Activated CD4-positive, CD25-positive, alpha-beta regulatory T cell (primary cell): ENCODE measurements at regions not wholly inside any gene's neighbourhood (a gene's known extent, or its start where the extent isn't known, plus 50 kb on each side); places are given as distances from the start of the nearest gene placed in this dataset.
"Not testable (repeated sequence)": the region's sequence is repeated elsewhere in the genome, so short reads cannot be mapped to it uniquely, and the experiment has no call there.

ENCODE experiments used
- DNase-seq, 4 experiments: peaks; one replicate each; lab custom pipeline; 2025; lab: John Stamatoyannopoulos, UW

DNA sequence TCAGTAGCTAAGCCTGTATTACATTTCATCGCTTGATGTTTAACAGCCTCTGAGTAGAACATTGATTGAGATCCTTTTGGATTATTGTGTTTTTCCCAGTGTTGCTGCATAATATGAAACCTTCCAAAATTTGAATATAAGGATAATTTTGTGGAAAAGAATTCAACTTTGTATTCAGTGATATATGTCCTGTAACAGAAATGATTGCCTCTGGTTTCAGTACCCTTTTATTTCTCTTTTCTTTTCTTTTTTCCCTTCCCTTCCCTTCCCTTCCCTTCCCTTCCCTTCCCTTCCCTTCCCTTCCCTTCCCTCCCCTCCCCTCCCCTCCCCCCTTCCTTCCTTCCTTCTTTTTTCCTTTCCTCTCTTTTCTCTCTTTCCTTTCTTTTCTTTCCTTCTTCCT lies 74.6 kb downstream of the UTRN start:
- DNase-seq, result no peak

DNA sequence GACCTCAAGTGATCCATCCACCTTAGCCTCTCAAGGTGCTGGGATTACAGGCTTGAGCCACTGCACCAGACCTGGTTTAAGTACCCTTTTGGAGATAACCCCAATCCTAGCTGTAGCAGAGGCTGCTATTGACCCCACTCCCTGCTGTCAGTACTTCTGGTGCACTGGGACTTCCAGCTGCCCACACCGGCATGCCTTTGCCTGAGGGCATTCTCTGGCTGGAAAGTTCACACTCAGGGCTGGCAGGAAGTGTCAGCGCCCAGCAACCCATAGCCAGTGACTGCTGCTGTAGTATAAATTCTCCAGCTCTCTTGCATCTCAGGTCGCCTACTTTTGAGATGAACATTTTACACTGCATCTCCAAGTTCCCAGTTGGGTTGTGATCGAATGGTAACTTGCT lies 75.3 kb downstream of the UTRN start:
- DNase-seq, result no peak

DNA sequence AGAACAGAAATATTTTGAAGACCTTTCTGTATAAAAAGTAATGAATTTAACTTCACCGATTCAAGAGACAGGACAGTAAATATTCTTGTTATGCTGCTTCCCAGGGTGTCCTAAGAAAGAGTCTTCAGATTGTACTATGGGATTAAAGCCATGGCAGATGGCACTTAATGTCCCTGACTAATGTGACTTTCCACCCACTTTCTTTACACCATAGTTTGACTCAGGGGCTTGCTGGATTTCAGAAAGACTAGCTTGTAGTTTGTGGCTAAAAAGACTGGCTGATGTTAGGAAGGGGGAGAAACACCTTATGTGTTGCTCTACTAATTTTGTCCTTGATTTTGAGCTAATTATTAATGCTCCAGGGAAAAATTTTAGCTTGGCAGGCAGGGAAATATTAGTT lies 75.9 kb downstream of the UTRN start:
- DNase-seq, result no peak

DNA sequence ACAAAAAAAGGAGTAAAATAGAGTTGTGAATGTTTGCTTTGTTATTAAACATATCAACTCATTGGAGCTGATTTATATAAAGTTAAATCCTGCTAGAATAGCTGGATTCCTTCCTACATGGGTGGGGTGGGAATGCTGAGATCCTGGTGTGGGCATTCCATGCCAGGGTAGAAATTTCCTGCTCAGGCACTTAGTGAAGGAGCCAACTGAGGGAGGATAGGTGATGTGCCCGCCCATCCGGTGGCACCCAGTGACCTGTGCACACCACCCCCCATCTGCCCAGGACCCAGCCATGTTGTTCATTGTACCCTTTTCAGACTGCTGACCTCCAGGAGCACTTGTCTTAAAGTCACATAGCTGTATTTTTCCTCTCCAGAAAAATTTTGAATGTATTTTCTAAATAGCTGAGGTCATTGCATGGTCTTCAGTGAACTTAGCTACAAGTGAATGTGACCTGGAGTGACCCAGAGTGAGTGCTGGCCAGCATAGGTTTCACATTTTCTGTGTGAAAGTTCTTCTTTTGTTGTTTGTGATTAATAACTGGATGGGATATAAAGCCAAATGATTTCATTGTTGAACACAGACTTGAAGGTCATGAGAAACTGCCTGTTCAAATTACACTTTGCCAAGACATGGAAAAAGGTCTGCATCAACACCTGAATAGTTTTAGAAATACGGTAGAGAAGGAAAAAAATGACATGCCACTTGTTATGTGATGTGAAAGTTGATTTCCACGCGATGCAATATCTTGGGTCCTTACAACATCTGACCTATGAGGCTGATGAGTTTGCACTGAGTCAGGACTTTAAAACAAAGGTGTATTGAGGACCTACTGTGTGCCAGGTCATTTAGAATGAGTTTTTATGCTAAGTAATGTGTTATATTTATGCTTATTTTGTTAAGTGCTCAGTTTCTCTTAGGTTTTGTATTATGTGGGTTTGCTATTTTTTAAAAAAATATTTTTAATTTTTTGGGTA lies 77.2 kb downstream of the UTRN start:
- no peak for DNase-seq

DNA sequence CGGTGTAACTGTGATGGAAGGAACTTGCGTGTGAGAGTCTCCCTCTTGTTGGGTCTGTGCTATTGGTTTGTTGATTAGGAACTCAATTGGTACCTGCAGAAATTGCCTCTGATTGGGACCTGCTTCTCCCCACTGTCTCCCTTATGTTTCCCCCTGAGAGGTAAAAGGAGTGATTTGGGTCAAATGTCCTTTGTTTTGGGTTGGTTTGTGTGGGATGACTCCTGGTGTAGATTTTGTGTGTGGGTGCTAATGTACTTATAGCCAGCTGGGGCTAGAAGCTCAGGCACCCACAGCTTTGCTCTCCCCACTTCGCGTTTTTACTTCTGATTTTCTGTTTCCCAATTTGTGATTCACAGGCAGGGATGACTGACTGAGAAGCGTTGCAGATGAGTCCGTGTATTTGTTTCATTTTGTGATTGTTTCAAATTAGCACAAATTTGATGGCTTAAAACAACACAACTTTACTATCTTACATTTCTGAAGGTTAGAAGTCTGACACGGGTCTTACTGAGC lies 79.1 kb downstream of the UTRN start:
- no peak for DNase-seq

DNA sequence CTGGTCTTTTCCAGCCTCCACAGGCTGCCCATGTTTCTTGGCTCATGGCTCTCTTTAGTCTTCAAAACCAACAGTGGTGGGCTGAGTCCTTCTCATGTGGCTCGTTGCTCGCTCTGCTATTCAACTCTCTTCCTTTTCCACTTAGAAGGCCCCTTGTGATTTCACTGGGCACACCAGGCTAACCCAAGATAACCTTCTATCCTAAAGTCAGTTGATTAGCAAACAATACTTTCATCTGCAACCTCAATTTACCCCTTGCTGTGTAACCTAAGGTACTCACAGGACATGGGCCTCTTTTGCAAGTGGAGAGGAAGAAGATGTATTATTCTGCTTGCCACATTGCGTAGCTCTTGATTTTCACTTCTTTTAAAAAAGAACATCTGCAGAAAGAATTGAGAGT lies 79.6 kb downstream of the UTRN start:
- DNase-seq, result no peak

DNA sequence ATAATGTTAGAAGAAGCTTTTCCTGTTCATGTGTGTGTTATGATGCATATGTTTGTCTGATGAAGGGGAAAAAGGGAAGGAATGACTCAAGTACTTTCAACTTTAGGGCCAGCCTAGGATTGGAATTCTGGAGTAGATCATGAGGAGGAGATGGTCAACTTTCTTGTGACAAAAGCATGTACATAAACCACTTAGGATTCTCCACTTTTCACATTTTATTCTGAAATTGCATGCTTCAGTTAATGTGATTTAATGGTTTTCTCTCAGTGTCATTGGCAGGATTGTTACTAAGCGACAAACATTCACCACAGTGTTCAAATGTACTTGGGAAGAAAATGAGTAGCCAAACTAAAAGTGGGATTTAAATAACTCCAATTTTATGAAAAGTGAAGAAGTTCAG lies 80.1 kb downstream of the UTRN start:
- no peak for DNase-seq

DNA sequence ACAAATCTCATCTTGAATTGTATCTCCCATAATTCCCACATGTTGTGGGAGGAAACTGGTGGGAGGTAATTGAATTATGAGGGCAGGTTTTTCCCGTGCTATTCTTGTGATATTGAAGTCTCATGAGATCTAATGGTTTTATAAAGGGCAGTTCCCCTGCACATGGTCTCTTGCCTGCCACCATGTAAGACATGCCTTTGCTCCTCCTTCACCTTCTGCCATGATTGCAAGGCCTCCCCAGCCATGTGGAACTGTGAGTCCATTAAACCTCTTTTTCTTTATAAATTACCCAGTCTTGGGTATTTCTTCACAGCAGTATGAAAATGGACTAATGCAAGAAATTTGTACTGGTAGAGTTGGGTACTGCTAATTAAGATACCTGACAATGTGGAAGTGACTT lies 84.6 kb downstream of the UTRN start:
- not testable (repeated sequence) for DNase-seq

DNA sequence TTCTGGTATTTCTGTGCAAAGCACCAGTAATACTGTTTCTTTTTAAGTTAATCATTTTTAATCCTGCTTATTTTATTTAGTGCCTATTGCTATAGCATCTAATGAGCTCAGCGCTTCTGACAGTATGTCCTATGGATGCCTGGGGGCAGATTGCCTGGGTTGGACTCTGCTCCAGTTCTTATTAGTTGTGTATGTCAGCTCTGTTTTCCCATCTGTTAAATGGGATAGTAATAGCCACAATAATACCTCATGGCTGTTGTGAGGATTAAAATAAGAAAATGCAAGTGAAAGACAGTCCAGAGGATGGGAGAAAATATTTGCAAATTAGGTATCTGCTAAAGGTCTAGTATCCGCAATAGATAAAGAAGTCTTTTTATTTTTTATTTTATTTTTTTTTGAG lies 87.0 kb downstream of the UTRN start:
- DNase-seq, result no peak

DNA sequence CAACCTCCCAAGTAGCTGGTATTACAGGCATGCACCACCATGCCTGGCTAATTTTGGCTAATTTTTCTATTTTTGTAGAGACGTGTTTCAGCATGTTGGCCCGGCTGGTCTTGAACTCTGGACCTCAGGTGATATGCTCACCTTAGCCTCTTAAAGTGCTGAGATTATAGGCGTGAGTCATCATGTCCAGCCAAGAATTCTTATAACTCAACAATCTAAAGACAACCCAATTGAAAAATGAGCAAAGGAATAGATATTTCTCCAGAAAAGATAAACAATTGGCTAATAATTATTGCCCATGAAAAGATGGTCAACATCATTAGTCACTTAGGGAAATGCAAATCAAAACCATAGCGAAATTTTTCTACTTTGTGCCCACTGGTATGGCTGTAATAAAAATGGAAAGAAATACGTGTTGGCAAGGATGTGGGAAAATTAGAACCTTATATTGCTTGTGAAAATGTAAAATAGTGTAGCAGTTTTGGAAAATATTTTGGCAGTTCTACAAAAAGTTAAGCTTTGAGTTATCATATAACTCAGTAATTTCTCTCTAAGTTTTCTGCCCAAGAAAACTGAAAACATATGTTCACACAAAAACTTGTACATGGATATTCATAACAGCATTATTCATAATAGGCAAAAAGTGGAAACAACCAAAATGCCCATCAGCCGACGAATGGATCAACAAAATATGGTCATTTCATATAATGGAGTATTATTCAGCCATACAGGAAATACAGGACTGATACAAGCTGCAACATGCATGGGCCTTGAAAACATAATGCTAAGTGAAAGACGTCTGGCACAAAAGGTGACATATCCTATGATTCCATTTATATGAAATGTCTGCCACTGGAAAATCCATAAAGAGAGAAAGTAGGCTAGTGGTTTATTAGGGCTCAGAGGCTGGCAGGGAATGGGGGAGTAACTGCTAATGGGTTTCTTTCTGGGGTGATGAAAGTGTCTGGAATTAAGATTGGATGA lies 87.8 kb downstream of the UTRN start:
- DNase-seq, result no peak

DNA sequence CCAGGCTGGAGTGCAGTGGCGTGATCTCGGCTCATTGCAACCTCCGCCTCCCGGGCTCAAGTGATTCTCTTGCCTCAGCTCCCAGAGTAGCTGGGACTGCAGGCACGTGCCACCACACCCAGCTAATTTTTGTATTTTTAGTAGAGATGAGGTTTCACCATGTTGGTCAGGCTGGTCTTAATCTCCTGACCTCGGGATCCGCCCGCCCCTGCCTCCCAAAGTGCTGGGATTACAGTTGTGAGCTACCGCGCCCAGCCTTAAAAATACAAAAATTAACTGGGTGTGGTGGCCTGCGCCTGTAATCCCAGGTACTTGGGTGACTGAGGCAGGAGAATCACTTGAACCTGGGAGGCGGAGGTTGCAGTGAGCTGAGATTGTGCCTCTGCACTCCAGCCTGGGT lies 89.4 kb downstream of the UTRN start:
- not testable (repeated sequence) for DNase-seq

DNA sequence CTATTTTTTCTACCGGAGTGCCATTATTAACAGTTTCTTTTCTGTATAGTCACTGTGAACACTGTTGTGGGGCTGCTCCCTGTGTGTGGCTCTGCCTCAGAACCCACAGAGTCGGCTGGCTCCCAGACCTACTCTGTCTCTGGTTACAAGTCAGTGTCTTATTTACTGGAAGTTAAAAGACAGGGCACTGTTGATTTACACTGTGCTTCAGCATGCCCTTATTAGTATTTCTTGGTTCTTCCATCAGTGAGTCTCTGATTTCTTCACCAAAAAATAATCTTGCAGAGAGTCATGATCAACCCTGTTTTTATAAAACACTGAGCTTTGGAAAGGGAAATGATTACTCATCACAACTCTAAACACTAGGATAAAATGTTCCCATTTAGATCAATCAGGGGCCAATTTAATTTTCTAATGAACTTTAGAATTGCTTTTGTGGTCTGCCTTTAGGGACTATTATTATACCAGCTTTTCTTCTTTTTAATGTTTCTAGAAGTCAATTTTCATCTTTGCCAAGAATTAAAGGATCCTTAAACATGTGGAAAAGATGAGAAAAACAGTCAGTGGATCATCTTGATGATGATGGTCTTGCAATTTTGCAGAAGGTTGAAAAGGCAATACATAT lies 92.6 kb downstream of the UTRN start:
- no peak for DNase-seq

DNA sequence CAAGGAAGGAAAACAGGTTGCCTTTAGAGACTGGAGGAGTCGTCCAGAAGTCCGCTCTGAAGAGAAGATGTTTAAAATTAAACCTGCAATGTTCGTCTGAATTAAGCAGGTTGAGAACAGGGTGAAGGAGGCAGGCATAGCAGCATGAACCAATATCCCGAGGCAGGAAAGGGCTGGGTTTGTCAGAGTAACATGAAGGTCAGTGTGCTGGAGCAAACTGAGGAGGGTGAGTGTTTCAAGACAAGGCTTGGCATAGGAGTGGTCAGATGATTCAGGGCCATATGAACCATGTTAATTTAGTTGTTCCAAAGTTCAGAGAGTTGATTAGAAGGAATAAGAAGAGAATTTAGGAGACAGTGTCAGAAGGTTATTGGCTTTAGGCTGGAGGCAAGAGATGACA lies 93.3 kb downstream of the UTRN start:
- no peak for DNase-seq

DNA sequence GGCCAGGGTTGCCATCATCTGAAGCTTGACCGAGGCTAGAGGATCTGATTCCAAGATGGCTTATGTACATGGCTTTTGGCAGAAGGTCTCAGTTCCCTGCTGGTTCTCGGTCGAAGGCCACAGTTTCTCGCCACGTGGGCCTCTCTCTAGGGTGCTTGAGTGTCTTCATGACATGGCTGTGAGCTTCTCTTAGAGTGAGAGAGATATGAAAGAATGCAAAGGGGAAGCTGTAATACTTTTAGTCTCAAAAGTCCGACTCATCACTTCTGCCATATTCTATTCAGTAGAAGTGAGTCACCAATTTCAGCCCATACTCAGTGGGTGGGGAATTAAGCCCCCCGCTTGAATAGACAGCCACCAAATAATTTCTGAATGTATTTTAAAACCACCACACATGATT lies 94.2 kb downstream of the UTRN start:
- no peak for DNase-seq

DNA sequence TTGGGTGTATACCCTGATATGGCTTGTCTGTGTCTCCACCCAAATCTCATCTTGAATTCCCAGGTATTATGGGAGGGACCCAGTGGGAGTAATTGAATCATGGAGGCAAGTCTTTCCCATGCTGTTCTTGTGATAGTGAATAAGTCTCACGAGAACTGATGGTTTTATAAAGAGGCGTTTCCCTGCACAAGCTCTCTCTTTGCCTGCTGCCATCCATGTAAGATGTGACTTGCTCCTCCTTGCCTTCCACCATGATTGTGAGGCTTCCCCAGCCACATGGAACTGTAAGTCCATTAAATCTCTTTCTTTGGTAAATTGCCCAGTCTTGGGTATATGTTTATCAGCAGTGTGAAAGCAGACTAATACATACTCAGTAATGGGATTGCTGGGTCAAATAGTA lies 96.4 kb downstream of the UTRN start:
- not testable (repeated sequence) for DNase-seq

DNA sequence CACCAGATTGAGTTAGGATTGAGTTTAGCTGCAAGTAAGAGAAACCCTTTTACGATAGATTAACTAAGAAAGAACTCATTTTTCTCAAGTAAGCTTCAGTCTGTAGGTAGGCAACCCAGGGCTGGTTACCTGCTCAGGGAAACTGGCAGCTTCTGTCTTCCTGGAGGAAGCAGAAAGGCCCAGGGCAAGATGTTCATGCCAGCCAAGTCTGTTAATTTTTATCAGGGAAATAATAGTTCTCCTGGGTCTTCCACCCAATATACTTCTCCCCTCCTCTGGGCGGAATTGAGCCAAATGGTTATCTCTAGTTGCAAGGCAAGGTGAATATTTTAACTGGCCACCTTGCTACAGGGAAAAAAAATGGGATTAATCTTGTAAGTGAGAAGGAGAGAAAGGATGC lies 98.2 kb downstream of the UTRN start:
- DNase-seq, result no peak

DNA sequence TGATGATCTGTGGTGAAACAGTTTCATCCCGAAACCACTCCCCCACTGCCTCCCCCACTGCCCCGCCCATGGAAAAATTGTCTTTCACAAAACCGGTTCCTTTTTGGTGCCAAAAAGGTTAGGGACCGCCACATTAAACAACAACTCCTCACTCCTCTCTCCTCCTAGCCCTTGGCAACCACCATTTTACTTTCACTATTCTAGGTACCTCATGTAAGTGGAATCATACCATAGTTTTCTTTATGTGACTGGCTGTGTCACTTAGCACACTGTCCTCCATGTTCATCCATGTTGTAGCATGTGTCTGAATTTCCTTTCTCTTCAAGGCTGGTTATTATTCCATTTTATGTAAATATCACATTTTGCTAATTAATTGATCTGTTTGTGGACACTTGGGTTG lies 99.3 kb downstream of the UTRN start:
- DNase-seq, result no peak

DNA sequence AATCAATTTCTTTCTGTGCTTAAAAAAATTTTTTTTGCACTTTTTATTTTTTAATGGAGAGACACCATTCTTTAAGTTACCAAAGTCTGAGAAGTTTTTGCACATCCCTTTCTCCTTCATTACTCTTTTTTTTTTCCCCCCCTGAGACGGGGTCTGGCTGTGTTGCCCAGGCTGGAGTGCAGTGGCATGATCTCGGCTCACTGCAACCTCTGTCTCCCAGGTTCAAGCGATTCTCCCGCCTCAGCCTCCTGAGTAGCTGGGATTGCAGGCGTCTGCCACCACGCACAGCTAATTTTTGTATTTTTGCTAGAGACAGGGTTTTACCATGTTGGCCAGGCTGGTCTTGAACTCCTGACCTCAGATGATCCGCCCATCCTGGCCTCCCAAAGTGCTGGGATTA lies 104.3 kb downstream of the UTRN start:
- DNase-seq, result not testable (repeated sequence)

DNA sequence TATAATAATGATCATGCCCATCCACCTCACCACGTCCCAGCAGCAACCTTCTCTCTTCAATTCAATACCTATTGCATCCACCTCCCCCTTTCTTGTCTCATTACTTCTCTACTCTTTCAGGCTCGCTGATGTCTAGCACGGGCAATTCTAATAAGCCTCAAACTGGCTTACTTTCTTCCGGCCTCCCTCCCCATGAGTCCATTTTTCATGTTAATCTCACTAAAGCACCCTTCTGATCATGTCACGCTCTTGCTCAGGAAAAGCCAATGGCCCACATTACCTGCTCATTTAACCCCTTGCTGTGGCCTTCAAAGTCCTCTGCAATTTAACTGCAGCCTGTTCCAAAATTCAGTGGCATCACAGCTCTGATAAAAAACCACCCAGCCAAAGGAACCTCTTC lies 105.1 kb downstream of the UTRN start:
- DNase-seq, result no peak

DNA sequence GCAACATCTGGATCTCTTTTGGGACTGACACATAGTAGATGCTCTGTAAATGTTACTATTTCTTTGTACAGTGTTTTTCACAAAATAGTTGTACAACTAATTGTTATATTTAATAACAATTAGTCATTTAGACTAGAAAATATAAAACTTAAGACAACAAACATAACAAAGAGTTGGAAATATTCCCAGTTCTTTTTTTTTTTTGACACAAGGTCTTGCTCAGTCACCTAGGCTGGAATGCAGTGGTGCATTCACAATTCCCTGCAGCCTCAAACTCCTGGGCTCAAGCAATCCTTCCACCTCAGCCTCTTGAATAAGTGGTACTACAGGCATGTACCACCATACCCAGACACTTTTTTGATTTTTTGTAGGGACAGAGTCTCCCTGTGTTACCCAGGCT lies 105.8 kb downstream of the UTRN start:
- no peak for DNase-seq

DNA sequence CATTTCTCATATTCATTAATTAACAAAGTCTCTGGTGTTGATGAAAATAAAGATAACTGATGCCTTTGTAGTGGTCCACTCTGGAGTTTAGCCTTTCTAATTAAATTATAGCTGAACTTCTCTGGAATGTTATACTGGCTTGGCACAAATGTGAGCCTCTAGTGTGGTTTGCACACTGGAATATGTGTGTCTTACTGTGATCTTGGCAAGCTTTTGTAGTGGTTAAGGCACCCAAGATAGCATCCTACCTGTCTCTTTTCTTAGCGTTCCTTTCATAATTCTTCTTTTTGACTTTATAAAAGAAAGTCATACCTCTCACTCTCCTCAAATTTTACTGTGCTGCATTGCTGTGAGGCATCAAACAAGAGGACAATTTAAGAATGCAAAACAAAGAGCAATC lies 107.4 kb downstream of the UTRN start:
- DNase-seq, result no peak

DNA sequence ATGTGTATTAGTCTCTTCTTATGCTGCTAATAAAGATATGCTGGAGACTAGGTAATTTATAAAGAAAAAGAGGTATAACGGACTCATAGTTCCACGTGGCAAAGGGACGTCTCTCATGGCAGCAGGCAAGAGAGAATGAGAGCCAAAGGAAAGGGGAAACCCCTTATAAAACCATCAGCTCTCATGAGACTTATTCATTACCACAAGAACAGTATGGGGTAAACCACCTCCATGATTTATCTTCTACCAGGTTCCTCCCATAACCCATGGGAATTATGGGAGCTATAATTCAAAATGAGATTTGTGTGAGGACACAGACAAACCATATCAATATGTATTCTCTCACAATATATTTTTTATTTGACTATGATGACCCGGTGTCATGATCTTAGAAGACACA lies 109.1 kb downstream of the UTRN start:
- DNase-seq, result no peak
